Smooth muscle cell (in vitro differentiated cells): ENCODE measurements at regions not wholly inside any gene's neighbourhood (a gene's known extent, or its start where the extent isn't known, plus 50 kb on each side); places are given as distances from the start of the nearest gene placed in this dataset.

Experiments
- DNase-seq: peaks from one replicate; lab custom pipeline; 2025; ENCODE audit not compliant: unreplicated experiment; lab: John Stamatoyannopoulos, UW
- H2AFZ ChIP-seq: fragments of 200-600 bp; sonication (generic); 2 replicates; pipeline ENCODE4 v1.6.0; 2016; ENCODE audit warnings: antibody characterized with exemption, low read depth, mild to moderate bottlenecking
- H3F3A ChIP-seq: fragments of 200-600 bp; sonication (generic); 2 replicates; pipeline ENCODE4 v1.6.0; 2017; ENCODE audit warnings: antibody characterized with exemption, low read depth
- H3K27ac ChIP-seq: fragments of 200-600 bp; sonication (generic); 2 replicates; pipeline ENCODE4 v1.5.1; 2016; ENCODE audit warnings: low read depth, mild to moderate bottlenecking
- H3K27me3 ChIP-seq: fragments of 200-600 bp; sonication (generic); 2 replicates; pipeline ENCODE4 v1.6.1; 2016; ENCODE audit warnings: low read depth, mild to moderate bottlenecking
- H3K36me3 ChIP-seq: fragments of 200-600 bp; sonication (generic); 2 replicates; pipeline ENCODE4 v1.5.1; 2016; ENCODE audit warnings: low read depth
- H3K4me1 ChIP-seq: fragments of 200-600 bp; sonication (generic); 2 replicates; pipeline ENCODE4 v1.5.1; 2016; ENCODE audit warnings: low read depth
- H3K4me2 ChIP-seq: fragments of 200-600 bp; sonication (generic); 2 replicates; pipeline ENCODE4 v1.6.0; 2016; ENCODE audit warnings: mild to moderate bottlenecking
- H3K4me3 ChIP-seq: fragments of 200-600 bp; sonication (generic); 2 replicates; pipeline ENCODE4 v1.5.1; 2016; ENCODE audit warnings: mild to moderate bottlenecking
- H3K79me2 ChIP-seq: fragments of 200-600 bp; sonication (generic); 2 replicates; pipeline ENCODE4 v1.6.0; 2016; ENCODE audit warnings: low read depth, mild to moderate bottlenecking
- H3K9ac ChIP-seq: fragments of 200-600 bp; sonication (generic); 2 replicates; pipeline ENCODE4 v1.6.0; 2016; ENCODE audit warnings: low read depth
- H3K9me3 ChIP-seq: fragments of 200-600 bp; sonication (generic); replicated peaks from 2 replicates; pipeline ENCODE4 v1.5.1; 2016; ENCODE audit warnings: low read depth
- H4K20me1 ChIP-seq: fragments of 200-600 bp; sonication (generic); 2 replicates; pipeline ENCODE4 v1.6.0; 2016; ENCODE audit warnings: low read depth
- CTCF ChIP-seq: fragments of 200-600 bp; sonication (generic); IDR thresholded peaks from 2 replicates; pipeline ENCODE4 v1.5.1; 2017; ENCODE audit warnings: borderline replicate concordance, mild to moderate bottlenecking, antibody characterized with exemption; ENCODE audit not compliant: insufficient read depth, poor library complexity, severe bottlenecking
- WGBS: methylation state at CpG from one replicate; pipeline ENCODE4 v1.1.7; 2016; ENCODE audit warnings: low lambda C conversion rate; 5-methylcytosine and 5-hydroxymethylcytosine counted together

GRCh38 chr1:47510282-47510811 lies 72.5 kb downstream of the FOXD2 start:
- 92% methylated on average over 10 of the region's 10 CpGs for WGBS
- no peaks in the 10 kb centered on the region for H3F3A ChIP-seq
- peaks cover 11% of the 10 kb centered on the region for H3K4me1 ChIP-seq

DNA sequence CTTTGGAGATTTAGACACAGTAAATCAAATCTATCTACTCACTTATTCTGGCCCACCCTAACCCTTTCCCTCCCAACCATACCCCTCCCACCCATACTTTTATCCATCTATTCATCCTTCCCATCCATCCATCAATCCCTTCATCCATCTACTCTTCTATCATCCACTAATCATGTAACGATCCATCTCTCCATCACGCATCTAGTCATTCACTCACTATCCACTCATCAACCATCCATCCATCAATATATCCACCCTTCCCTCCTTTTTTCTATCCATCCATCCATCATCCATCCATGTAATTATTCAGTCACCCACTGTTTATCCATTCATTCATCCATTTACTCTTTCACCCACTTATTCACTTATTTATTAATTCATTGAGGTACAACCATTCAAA lies 74.0 kb downstream of the FOXD2 start:
- no peaks in the 10 kb centered on the region for H3K9me3 ChIP-seq
- 100% methylated on average over 2 of the region's 2 CpGs for WGBS

More at GRCh38 chr1:47510282-47510811, 72.5 kb downstream of the FOXD2 start:
- H3K27ac ChIP-seq = no peak overlapping the region
- H4K20me1 ChIP-seq = no peaks in the 10 kb centered on the region
- H3K36me3 ChIP-seq = no peaks in the 10 kb centered on the region
- TF ChIP-seq CTCF = no peak
- no peaks in the 10 kb centered on the region for H3K79me2 ChIP-seq
- no peaks in the 10 kb centered on the region for H3K9me3 ChIP-seq
- H2AFZ ChIP-seq = no peak overlapping the region
- no peak overlapping the region for H3K9ac ChIP-seq
- H3K27me3 ChIP-seq = peaks cover 99% of the 10 kb centered on the region
- H3K4me2 ChIP-seq = no peak overlapping the region
- H3K4me3 ChIP-seq = no peak overlapping the region
- no peak for DNase-seq

DNA sequence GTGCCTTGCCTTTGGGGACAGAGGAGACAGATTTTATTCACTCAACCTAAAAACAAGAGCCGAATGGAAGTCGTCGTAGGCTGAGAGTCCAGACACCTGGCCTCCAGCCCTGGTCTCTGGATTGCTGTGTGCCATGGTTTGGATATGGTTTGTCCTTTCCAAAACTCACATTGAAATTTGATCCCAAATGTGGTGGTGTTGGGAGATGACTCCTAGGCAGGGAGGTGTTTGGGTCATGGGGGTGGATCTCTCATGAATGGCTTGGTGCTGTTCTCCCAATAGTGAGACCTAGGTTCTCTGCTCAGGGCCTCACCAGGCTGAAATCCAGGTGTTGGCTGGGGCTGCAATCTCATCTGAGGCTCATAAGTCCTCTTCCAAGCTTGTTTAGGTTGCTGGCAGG lies 75.5 kb downstream of the FOXD2 start:
- Histone ChIP-seq H3F3A (no peaks in the 10 kb centered on the region), H3K9me3 (no peaks in the 10 kb centered on the region), H3K27me3 (peaks cover 99% of the 10 kb centered on the region), H3K4me1 (peaks cover 8% of the 10 kb centered on the region), H3K36me3 (no peaks in the 10 kb centered on the region), H3K4me2 (no peak overlapping the region), H3K27ac (no peak overlapping the region), H3K4me3 (no peak overlapping the region), H2AFZ (no peak overlapping the region), H3K79me2 (no peaks in the 10 kb centered on the region), H4K20me1 (no peaks in the 10 kb centered on the region), H3K9ac (no peak overlapping the region)
- no peak for TF ChIP-seq CTCF
- DNase-seq = no peak
- 90% methylated on average over 3 of the region's 3 CpGs for WGBS

More for the DNA sequence above, 74.0 kb downstream of the FOXD2 start:
- H3K27ac ChIP-seq = no peak overlapping the region
- H2AFZ ChIP-seq = no peak overlapping the region
- H3K27me3 ChIP-seq = peaks cover 99% of the 10 kb centered on the region
- H4K20me1 ChIP-seq = no peaks in the 10 kb centered on the region
- H3K9ac ChIP-seq = no peak overlapping the region
- no peak overlapping the region for H3K4me2 ChIP-seq
- no peak overlapping the region for H3K4me3 ChIP-seq
- no peak for TF ChIP-seq CTCF
- H3K4me1 ChIP-seq = peaks cover 11% of the 10 kb centered on the region
- no peaks in the 10 kb centered on the region for H3K36me3 ChIP-seq
- no peaks in the 10 kb centered on the region for H3K79me2 ChIP-seq
- no peak for DNase-seq
- no peaks in the 10 kb centered on the region for H3F3A ChIP-seq

GRCh38 chr1:47514229-47514628 lies 76.4 kb downstream of the FOXD2 start:
- Histone ChIP-seq H3K4me1 (no peaks in the 10 kb centered on the region), H3K4me2 (no peak overlapping the region), H3K4me3 (no peak overlapping the region), H3K9ac (no peak overlapping the region), H3K27me3 (peaks cover 98% of the 10 kb centered on the region), H3K27ac (no peak overlapping the region), H4K20me1 (no peaks in the 10 kb centered on the region), H3K9me3 (no peaks in the 10 kb centered on the region), H3K79me2 (no peaks in the 10 kb centered on the region), H2AFZ (no peak overlapping the region), H3K36me3 (no peaks in the 10 kb centered on the region), H3F3A (no peaks in the 10 kb centered on the region)
- no peak for DNase-seq
- TF ChIP-seq CTCF = no peak
